Ectodermal cell (in vitro differentiated cells): ENCODE measurements at regions not wholly inside any gene's neighbourhood (a gene's known extent, or its start where the extent isn't known, plus 50 kb on each side); places are given as distances from the start of the nearest gene placed in this dataset.

Experiments used
- H3K27ac ChIP-seq: 2 replicates; pipeline ENCODE4 v1.7.0; 2013; ENCODE audit warnings: mild to moderate bottlenecking, low read depth, low read length; ENCODE audit not compliant: insufficient read depth, poor library complexity, severe bottlenecking
- H3K27me3 ChIP-seq: 2 replicates; pipeline ENCODE4 v1.7.0; 2013; ENCODE audit warnings: mild to moderate bottlenecking, low read length; ENCODE audit not compliant: insufficient read depth, control insufficient read depth, poor library complexity, severe bottlenecking
- H3K36me3 ChIP-seq: one replicate; pipeline ENCODE4 v1.7.0; 2013; ENCODE audit warnings: low read length; ENCODE audit not compliant: control insufficient read depth, insufficient read depth
- H3K4me1 ChIP-seq: one replicate; pipeline ENCODE4 v1.7.0; 2013; ENCODE audit warnings: low read length; ENCODE audit not compliant: control insufficient read depth, insufficient read depth
- H3K4me3 ChIP-seq: 2 replicates; pipeline ENCODE4 v1.7.0; 2013; ENCODE audit warnings: low read depth, low read length, control low read depth; ENCODE audit not compliant: insufficient read depth
- H3K9me3 ChIP-seq: 2 replicates; pipeline ENCODE4 v1.7.0; 2013; ENCODE audit warnings: mild to moderate bottlenecking, low read length, moderate library complexity; ENCODE audit not compliant: control insufficient read depth
- WGBS, 2 experiments: methylation state at CpG; one replicate each; pipeline ENCODE4 v1.1.7; 2013; ENCODE audit warnings: missing lambda C conversion rate in 2 of 2; 5-methylcytosine and 5-hydroxymethylcytosine counted together

DNA sequence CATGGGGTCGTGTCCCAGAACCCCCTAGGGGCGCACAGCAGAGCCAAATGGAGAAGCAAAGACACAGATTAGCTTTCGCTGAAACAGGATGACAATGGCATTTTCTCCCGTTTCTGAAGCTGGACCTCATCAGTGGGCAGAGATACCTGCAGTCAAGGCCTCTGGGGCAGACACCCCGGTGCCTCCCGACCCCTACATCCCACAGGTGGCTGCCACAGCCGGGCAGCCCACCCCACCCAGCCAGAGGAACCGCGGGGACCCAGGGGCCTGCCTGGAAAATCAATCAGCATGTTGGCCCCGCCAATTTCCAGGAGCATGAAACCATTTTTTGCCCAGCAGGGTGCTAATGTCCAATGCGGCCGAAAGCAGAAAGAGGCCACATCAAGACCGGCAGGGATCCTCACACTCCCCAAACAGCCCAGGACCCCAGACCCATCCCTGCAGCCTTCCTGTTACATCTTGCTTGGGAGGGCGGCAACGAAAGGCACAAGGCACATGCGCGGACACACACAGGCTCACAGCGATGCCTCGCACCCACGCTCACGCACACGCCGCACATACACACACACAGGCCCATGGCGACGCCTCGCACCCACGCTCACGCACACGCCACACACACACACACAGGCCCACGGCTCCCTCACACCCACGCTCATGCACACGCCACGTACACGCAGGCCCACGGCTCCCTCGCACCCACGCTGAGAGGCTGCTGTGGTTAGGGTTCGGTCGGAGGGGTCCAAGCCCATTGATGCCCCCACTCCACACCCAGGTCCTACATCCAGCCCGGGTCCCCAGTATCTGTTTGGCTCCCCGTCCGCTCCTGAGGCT, 130.6 kb upstream of the NKX1-1 start:
- Histone ChIP-seq H3K9me3 (no peaks in the 10 kb centered on the region), H3K4me3 (no peak overlapping the region), H3K4me1 (peaks cover 15% of the 10 kb centered on the region), H3K27me3 (no peaks in the 10 kb centered on the region), H3K36me3 (no peaks in the 10 kb centered on the region), H3K27ac (no peak overlapping the region)
- 93 to 95% methylated on average over 42 of the region's 42 CpGs for WGBS, 2 experiments

DNA sequence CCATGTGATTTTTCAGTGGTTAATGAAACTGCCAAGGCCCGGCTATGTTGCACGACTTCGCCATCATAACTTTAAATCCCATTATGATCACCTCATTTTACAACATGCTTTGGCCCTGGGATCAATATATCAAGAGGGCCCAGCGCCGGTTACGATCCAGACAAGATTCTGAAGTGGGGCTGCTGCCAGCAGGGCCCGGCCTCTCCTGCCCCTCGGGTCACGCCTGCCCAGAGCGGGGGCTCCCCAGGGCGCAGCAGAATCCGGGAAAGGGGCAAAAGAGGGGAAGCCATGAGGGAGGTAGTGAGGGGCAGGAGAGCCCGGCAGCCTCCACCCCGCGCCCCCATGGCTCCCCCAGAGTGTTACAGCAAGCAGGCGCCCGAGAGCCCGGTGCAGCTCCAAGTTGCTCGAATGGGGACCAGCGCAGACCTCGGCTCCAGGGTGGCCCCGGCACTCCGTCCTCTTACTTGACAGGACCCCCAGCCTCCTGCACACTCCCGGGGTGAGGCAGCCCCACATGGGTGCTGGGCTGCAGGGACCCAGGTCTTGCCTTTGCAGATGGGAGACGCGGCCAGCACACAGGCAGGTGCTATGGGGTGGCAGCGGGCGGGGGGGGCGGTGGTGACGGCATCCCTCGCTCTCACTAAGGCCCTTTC, 129.8 kb upstream of the NKX1-1 start:
- Histone ChIP-seq H3K9me3 (no peaks in the 10 kb centered on the region), H3K4me3 (no peak overlapping the region), H3K27ac (no peak overlapping the region), H3K36me3 (no peaks in the 10 kb centered on the region), H3K4me1 (peaks cover 15% of the 10 kb centered on the region), H3K27me3 (no peaks in the 10 kb centered on the region)
- WGBS, 2 experiments = 93 to 94% methylated on average over 31 of the region's 31 CpGs

GRCh38 chr4:1534876-1535526, 128.8 kb upstream of the NKX1-1 start:
- no peaks in the 10 kb centered on the region for H3K27me3 ChIP-seq
- no peaks in the 10 kb centered on the region for H3K36me3 ChIP-seq
- no peaks in the 10 kb centered on the region for H3K9me3 ChIP-seq
- 96% methylated on average over 30 of the region's 30 CpGs for WGBS, 2 experiments
- no peak overlapping the region for H3K4me3 ChIP-seq
- H3K4me1 ChIP-seq = peaks cover 8% of the 10 kb centered on the region
- H3K27ac ChIP-seq = no peak overlapping the region

GRCh38 chr4:1534095-1534872, 128.0 kb upstream of the NKX1-1 start:
- Histone ChIP-seq H3K4me1 (peaks cover 4% of the 10 kb centered on the region), H3K36me3 (no peaks in the 10 kb centered on the region), H3K27ac (no peak overlapping the region), H3K27me3 (peaks cover 2% of the 10 kb centered on the region), H3K9me3 (no peaks in the 10 kb centered on the region), H3K4me3 (no peak overlapping the region)
- 93% methylated on average over 18 of the region's 18 CpGs for WGBS, 2 experiments

DNA sequence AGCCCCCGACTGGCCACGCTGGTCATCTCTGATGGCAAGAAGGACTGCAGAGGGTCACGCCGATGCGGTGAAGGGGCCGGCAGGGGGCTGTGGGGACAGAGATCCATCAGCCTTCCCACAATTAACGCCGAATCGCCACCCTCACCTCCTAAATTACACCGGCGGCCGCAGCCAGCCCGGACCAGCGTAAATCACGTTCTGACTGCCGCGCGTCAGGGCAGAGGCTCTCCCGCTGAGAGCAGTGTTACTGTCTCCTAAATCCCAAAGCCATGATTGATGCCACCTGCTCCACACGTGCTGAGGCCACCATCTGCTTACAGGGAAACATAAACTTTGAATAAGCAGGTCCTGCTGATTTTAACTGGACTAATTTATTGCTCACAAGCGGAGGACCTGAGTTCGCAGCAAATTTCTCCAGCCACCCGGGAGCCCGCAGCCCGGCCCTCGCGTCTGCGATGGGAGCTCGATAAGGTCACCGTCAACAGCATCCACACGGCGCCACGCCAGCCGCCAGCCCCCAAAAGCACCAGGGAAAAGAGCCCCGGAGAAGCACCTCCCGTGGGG, 127.3 kb upstream of the NKX1-1 start:
- H3K4me1 ChIP-seq = no peaks in the 10 kb centered on the region
- no peaks in the 10 kb centered on the region for H3K36me3 ChIP-seq
- H3K27me3 ChIP-seq = peaks cover 9% of the 10 kb centered on the region
- no peaks in the 10 kb centered on the region for H3K9me3 ChIP-seq
- no peak overlapping the region for H3K4me3 ChIP-seq
- 89% methylated on average over 36 of the region's 36 CpGs for WGBS, 2 experiments
- H3K27ac ChIP-seq = no peak overlapping the region

DNA sequence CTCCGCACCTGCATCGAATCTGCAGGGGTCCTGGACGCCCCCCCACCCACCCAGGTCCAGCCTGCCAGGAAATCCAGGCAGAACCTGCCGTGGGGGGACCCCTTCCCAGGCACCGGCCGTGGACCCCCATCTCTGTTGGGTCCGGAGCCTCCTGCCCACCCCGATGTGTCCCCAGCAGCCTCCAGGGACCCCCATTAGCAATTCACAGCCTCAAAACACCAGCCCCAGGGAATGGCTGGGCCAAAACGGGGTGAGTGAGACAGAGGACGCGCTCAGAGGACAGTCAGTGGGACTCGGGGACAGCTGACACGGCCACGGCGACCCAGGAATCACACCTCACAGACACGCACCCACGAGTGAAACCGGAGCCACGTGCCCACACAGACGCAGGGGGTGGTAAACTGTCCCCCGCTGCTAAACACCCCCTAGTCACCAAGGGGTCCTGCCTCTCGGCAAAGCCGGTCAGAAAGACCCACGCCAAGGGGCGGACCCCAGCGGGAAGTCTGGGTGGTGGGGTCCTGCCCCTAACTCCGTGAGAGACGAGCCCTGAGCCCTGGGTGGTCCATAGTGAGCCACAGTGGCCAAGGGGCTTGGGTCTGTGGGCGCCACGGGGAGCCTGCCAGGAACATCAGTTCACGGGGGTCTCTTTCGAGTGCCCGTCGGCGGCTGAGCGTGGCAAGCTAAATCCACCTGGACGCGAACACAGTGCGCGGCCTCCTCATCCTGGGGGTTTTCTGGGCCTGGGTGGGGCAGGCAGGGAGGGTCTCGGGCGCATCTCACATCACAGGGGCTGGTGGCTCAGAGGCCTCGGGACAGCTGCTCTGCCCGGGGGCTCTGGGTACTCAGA, 126.5 kb upstream of the NKX1-1 start:
- H3K27ac ChIP-seq = no peak overlapping the region
- H3K27me3 ChIP-seq = peaks cover 9% of the 10 kb centered on the region
- WGBS, 2 experiments = 91 to 93% methylated on average over 44 of the region's 44 CpGs
- no peaks in the 10 kb centered on the region for H3K9me3 ChIP-seq
- no peaks in the 10 kb centered on the region for H3K36me3 ChIP-seq
- H3K4me3 ChIP-seq = no peak overlapping the region
- no peaks in the 10 kb centered on the region for H3K4me1 ChIP-seq

DNA sequence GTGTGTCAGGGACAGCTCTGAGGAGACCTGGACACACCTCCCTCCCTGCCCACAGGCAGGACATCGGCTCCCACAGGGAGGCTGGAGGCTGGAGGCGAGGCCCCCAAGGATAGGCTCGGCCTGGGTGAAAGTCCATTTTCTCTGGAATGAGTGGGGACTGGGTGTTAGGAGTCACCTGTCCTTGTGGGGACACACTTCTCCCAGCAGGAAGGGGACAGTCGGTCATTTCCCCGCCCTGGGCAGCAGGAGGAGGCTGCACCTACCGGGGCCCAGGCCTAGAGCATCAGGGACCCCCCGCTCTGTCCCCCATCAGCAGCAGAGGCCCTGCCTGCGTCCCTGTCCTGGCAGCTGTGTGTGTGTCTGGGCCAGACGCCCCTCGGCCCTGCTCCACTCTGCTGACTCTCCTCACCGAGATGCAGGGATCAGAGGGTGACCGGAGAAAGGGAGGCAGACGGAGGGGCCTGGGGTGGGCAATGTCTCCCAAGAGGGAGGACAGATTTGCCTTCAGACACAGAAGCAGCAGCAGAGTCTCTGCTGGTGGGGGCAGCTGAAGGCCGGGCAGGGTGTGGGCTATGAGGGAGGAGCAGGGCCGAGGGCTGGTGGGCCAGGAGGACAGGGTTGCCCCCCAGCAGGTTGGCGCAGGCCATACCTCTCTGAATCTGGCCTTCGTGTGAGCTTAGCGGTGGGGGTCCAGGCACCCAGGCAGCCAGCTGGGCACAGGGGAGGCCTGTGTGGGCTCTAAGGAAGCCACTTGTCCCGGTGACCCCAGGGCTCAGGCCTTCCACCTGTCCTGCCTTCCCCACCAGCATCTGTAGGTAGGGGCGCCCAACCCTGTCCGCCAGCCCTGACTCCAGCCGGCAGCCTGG, 125.7 kb upstream of the NKX1-1 start:
- 92 to 94% methylated on average over 22 of the region's 22 CpGs for WGBS, 2 experiments
- no peak overlapping the region for H3K27ac ChIP-seq

GRCh38 chr4:1530356-1530755, 124.1 kb upstream of the NKX1-1 start:
- H3K27me3 ChIP-seq = peaks cover 12% of the 10 kb centered on the region
- H3K4me3 ChIP-seq = no peak overlapping the region
- no peaks in the 10 kb centered on the region for H3K36me3 ChIP-seq
- H3K4me1 ChIP-seq = no peaks in the 10 kb centered on the region
- WGBS, 2 experiments = 84 to 86% methylated on average over 13 of the region's 13 CpGs
- H3K9me3 ChIP-seq = no peaks in the 10 kb centered on the region
- H3K27ac ChIP-seq = no peak overlapping the region

More for the DNA sequence above, 125.7 kb upstream of the NKX1-1 start:
- H3K27me3 ChIP-seq = peaks cover 9% of the 10 kb centered on the region
- H3K36me3 ChIP-seq = no peaks in the 10 kb centered on the region
- no peaks in the 10 kb centered on the region for H3K4me1 ChIP-seq
- H3K9me3 ChIP-seq = no peaks in the 10 kb centered on the region
- H3K4me3 ChIP-seq = no peak overlapping the region
